GM12878 (cell line): ENCODE measurements at regions not wholly inside any gene's neighbourhood (a gene's known extent, or its start where the extent isn't known, plus 50 kb on each side); places are given as distances from the start of the nearest gene placed in this dataset.

ENCODE experiments used
- ATAC-seq: fragments of 200-7000 bp; cut with Tn5 transposase; 3 replicates; pipeline ENCODE4 v1.9.1; 2020; ENCODE audit warnings: mild to moderate bottlenecking, moderate library complexity
- BruUV-seq: library from RNA; stranded (reverse); fragments of 400-500 nt; replicated peaks from 2 replicates; lab custom pipeline; 2021; lab: Mats Ljungman, UMichigan
- CTCF ChIA-PET: fragments of 300-600 bp; sonication (Branson Sonifier 250); formaldehyde crosslinking; extraction: SDS; loops from one replicate; lab custom pipeline; 2021; ENCODE audit warnings: inconsistent platforms; lab: Yijun Ruan, JAX
- POLR2A ChIA-PET: fragments of 350-600 bp; formaldehyde crosslinking; extraction: SDS; loops from one replicate; lab custom pipeline; 2021; ENCODE audit warnings: inconsistent platforms; lab: Charles Lee
- RAD21 ChIA-PET: fragments of 300-600 bp; sonication (Branson Sonifier 250); formaldehyde crosslinking; loops from one replicate; lab custom pipeline; 2023; ENCODE audit warnings: antibody characterized with exemption; ENCODE audit not compliant: unreplicated experiment; lab: Charles Lee
- SMC1A ChIA-PET: fragments of 300-600 bp; sonication (Branson Sonifier 250); formaldehyde crosslinking; loops from one replicate; lab custom pipeline; 2023; ENCODE audit not compliant: unreplicated experiment, uncharacterized antibody; lab: Charles Lee
- DNase-seq: peaks from one replicate; pipeline ENCODE4 v3.0.0-alpha.2; 2011; ENCODE audit warnings: low read depth, low spot score
- FAIRE-seq: peaks from 3 replicates; lab custom pipeline; 2011; peaks lifted over from hg19 to GRCh38; lab: Jason Lieb, UNC
- H2AFZ ChIP-seq: 2 replicates; pipeline ENCODE4 v1.6.0; 2011; ENCODE audit warnings: low read depth, low read length, control low read depth; ENCODE audit not compliant: control insufficient read depth
- H3K27ac ChIP-seq: 2 replicates; pipeline ENCODE4 v1.5.1; 2011; ENCODE audit warnings: control low read depth; ENCODE audit not compliant: control insufficient read depth, insufficient read depth
- H3K27me3 ChIP-seq, 2 experiments: replicated peaks in 1 of 2; 2 replicates each; pipeline versions ENCODE4 v1.6.0 to v1.6.1; 2011; ENCODE audit warnings: low read length in 1 of 2; ENCODE audit not compliant: control insufficient read depth in 2 of 2, insufficient read depth in 2 of 2
- H3K36me3 ChIP-seq, 2 experiments: 2 replicates each; pipeline ENCODE4 v1.5.1; 2011; ENCODE audit warnings: low read length in 1 of 2; ENCODE audit not compliant: control insufficient read depth in 2 of 2, insufficient read depth in 2 of 2
- H3K4me1 ChIP-seq: 2 replicates; pipeline ENCODE4 v1.6.1; 2011; ENCODE audit warnings: mild to moderate bottlenecking, low read length, moderate library complexity, mixed read lengths; ENCODE audit not compliant: control insufficient read depth, insufficient read depth
- H3K4me2 ChIP-seq: 2 replicates; pipeline ENCODE4 v1.6.0; 2011; ENCODE audit warnings: control low read depth; ENCODE audit not compliant: control insufficient read depth, insufficient read depth
- H3K4me3 ChIP-seq: fragments of 200-600 bp; sonication (generic); 2 replicates; pipeline ENCODE4 v1.5.1; 2016
- H3K79me2 ChIP-seq: 2 replicates; pipeline ENCODE4 v1.6.0; 2011; ENCODE audit warnings: low read length; ENCODE audit not compliant: control insufficient read depth, insufficient read depth
- H3K9ac ChIP-seq: 2 replicates; pipeline ENCODE4 v1.8.0; 2011; ENCODE audit warnings: low read length, control low read depth, mixed read lengths; ENCODE audit not compliant: control insufficient read depth, insufficient read depth
- H3K9me3 ChIP-seq: replicated peaks from 3 replicates; pipeline ENCODE4 v1.5.1; 2011; ENCODE audit warnings: mild to moderate bottlenecking, low read length; ENCODE audit not compliant: control insufficient read depth, insufficient read depth
- H4K20me1 ChIP-seq: 2 replicates; pipeline ENCODE4 v1.6.0; 2011; ENCODE audit not compliant: control insufficient read depth, insufficient read depth
- KDM1A ChIP-seq: fragments of 200-600 bp; sonication (generic); IDR thresholded peaks from 2 replicates; pipeline ENCODE4 v1.6.1; 2016; ENCODE audit warnings: borderline replicate concordance
- MAX ChIP-seq: IDR thresholded peaks from 2 replicates; pipeline ENCODE4 v1.6.1; 2012; ENCODE audit warnings: low read depth, low read length, improper control_type of control experiment
- NKRF ChIP-seq: fragments of 450-650 bp; conservative IDR thresholded peaks from 2 replicates; pipeline ENCODE4 v1.6.1; 2017; ENCODE audit warnings: mild to moderate bottlenecking, moderate library complexity
- RFX5 ChIP-seq: IDR thresholded peaks from 2 replicates; pipeline ENCODE4 v1.6.1; 2011; ENCODE audit warnings: low read depth, low read length, improper control_type of control experiment
- SREBF1 ChIP-seq: IDR thresholded peaks from 2 replicates; pipeline ENCODE4 v1.6.1; 2012; ENCODE audit warnings: mild to moderate bottlenecking, low read length
- ZZZ3 ChIP-seq: IDR thresholded peaks from 2 replicates; pipeline ENCODE4 v1.6.1; 2011; ENCODE audit warnings: low read depth; ENCODE audit not compliant: control insufficient read depth, insufficient read length
- WGBS: methylation state at CpG from one replicate; pipeline ENCODE4 v1.1.6; 2016; ENCODE audit warnings: low lambda C conversion rate; ENCODE audit not compliant: insufficient replicate concordance, insufficient coverage; ENCODE audit errors: missing lambda C conversion rate; 5-methylcytosine and 5-hydroxymethylcytosine counted together
- in situ Hi-C: fragments of 300-500 bp; cut with MboI; formaldehyde crosslinking; loops from 9 replicates; pipeline ENCODE4 v1.14.3; 2018; ENCODE audit warnings: mixed read lengths
- intact Hi-C: fragments of 100-400 bp; cut with micrococcal nuclease; formaldehyde crosslinking; loops from one replicate; pipeline ENCODE4 v1.14.2; 2022; ENCODE audit not compliant: unreplicated experiment

DNA sequence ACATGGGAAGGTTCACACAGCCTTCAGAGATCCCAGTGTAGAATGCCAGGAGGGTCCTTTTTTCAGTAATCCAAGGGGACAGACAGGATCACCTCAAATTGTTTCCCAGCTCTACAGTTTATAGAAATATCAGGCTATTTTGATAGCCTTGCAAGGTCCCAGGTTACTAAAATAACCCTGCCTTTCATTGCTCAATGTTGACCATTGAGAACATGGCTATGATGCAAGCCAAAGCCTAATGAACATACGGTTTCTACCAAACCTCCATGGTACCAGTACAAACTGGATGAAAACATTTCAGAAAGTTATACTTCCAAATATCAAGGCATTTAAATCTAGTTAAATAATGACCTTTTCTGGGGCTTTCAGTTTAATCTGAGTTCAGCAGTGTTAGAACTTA lies 151.5 kb downstream of the PLS3 start:
- WGBS, result 32% methylated on average over 1 of the region's 1 CpG
- Histone ChIP-seq H3K27ac (no peak overlapping the region), H3K27me3 (no peaks in the 10 kb centered on the region), H4K20me1 (no peaks in the 10 kb centered on the region), H3K9me3 (no peaks in the 10 kb centered on the region), H3K9ac (no peak overlapping the region), H3K79me2 (no peaks in the 10 kb centered on the region), H3K4me1 (no peaks in the 10 kb centered on the region), H3K4me3 (no peak overlapping the region), H2AFZ (no peak overlapping the region), H3K36me3 (no peaks in the 10 kb centered on the region), H3K4me2 (no peak overlapping the region)
- intact Hi-C loops, result no loop called here
- TF ChIP-seq KDM1A, result no peak
- TF ChIP-seq ZZZ3, result no peak
- TF ChIP-seq SREBF1, result no peak
- TF ChIP-seq NKRF, result no peak
- RAD21 ChIA-PET, result no interaction called here
- in situ Hi-C loops, result no loop called here
- ATAC-seq (no peak), FAIRE-seq (no peak), DNase-seq (no peak)
- SMC1A ChIA-PET, result no interaction called here
- no TSS peak for BruUV-seq
- POLR2A ChIA-PET, result no interaction called here
- CTCF ChIA-PET, result no interaction called here

DNA sequence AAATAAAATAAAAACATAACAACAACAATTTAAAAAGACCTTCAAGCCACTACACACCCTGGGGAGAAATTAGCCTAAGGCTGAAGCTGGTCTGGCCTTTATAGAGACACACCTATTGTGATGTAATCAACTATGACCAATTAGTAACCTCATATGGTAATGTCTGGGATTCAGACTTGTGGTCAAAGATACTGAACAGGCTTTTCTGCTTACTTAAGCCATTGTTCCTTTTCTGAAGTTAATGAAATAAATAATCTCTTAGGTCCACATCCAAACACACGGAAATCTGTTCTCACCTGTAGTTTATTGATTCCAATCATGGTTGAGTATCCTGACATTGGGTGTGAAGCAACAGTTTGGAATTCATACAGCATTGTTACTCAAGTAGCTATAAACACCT lies 152.5 kb downstream of the PLS3 start:
- Histone ChIP-seq H3K9ac (no peak overlapping the region), H3K4me1 (no peaks in the 10 kb centered on the region), H3K79me2 (no peaks in the 10 kb centered on the region), H3K4me3 (no peak overlapping the region), H3K4me2 (no peak overlapping the region), H3K9me3 (no peaks in the 10 kb centered on the region), H3K27ac (no peak overlapping the region), H2AFZ (no peak overlapping the region), H4K20me1 (no peaks in the 10 kb centered on the region), H3K36me3 (no peaks in the 10 kb centered on the region), H3K27me3 (no peaks in the 10 kb centered on the region)
- FAIRE-seq, result no peak
- intact Hi-C loops (no loop called here), in situ Hi-C loops (no loop called here)
- no peak for DNase-seq
- BruUV-seq, result no TSS peak
- ChIA-PET RAD21 (no interaction called here), SMC1A (no interaction called here), POLR2A (no interaction called here), CTCF (no interaction called here)
- ATAC-seq, result no peak
- 0% methylated on average over 1 of the region's 1 CpG for WGBS
- no peak for TF ChIP-seq MAX
- TF ChIP-seq RFX5, result no peak
